ENCODE measurements at regions not wholly inside any gene's neighbourhood (a gene's known extent, or its start where the extent isn't known, plus 50 kb on each side); places are given as distances from the start of the nearest gene placed in this dataset.

- Histone ChIP-seq H3K4me3 (ENCODE audit: low read length) (no peak overlapping the region), H3K9ac (ENCODE audit: low read length) (no peak overlapping the region), H3K27me3 (ENCODE audit: insufficient read depth, low read depth, low read length) (no peaks in the 10 kb centered on the region), H3K27ac (ENCODE audit: low read length) (no peak overlapping the region), H2AFZ (ENCODE audit: low read depth, low read length) (no peak overlapping the region), H3K9me2 (ENCODE audit: insufficient read depth, low read length) (no peaks in the 10 kb centered on the region), H3K9me3 (ENCODE audit: low read length) (no peaks in the 10 kb centered on the region), H3K79me2 (replicated peaks; ENCODE audit: insufficient read depth, low read length) (no peaks in the 10 kb centered on the region), H3F3A (ENCODE audit: insufficient read depth, low read length, poor library complexity, severe bottlenecking) (no peaks in the 10 kb centered on the region), H3K4me2 (ENCODE audit: low read length) (no peak overlapping the region), H4K20me1 (ENCODE audit: insufficient read depth) (no peaks in the 10 kb centered on the region), H3K36me3 (ENCODE audit: insufficient read depth, low read length) (no peaks in the 10 kb centered on the region)
- TF ChIP-seq EP300 (conservative IDR thresholded peaks at IDR 0.05; ENCODE audit: poor library complexity, severe bottlenecking) (no peak), REST (IDR thresholded peaks at IDR 0.05; ENCODE audit: borderline replicate concordance) (no peak), EZH2 (IDR thresholded peaks at IDR 0.05; ENCODE audit: borderline replicate concordance, insufficient read depth, low read length, poor library complexity, severe bottlenecking) (no peak), CTCF (IDR thresholded peaks at IDR 0.05; ENCODE audit: poor library complexity, severe bottlenecking) (no peak), MXI1 (conservative IDR thresholded peaks at IDR 0.05; ENCODE audit: poor library complexity, severe bottlenecking) (no peak), POLR2AphosphoS5 (IDR thresholded peaks at IDR 0.05) (no peak), TAF1 (IDR thresholded peaks at IDR 0.05; ENCODE audit: low read depth) (no peak), SMC3 (conservative IDR thresholded peaks at IDR 0.05; ENCODE audit: poor library complexity) (no peak), RAD21 (conservative IDR thresholded peaks at IDR 0.05) (no peak)
Observed at GRCh38 chr12:127728729-127729128, 538.2 kb upstream of the TMEM132C start.

DNA sequence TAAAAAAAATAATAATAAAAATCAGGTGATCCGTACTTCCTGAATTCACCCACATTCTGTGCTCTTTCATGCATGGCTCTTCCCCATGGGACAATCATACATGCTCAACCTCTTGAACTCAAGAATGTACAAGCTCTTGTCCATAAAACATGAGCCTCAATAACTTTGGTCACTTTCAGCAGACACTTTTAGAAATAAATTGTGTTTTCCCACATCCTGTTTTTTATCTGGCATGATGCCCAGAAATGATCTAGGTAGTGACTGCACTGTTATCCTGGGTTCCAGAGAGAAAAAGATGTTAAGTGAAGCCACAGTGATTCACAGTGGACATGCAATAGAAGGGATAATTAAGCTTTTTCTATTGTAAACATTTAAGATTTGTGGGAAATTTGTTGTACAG lies 537.6 kb upstream of the TMEM132C start:
- no peak overlapping the region for H3K9ac ChIP-seq (ENCODE audit: low read length)
- no peaks in the 10 kb centered on the region for H3K9me3 ChIP-seq (ENCODE audit: low read length)
- no peaks in the 10 kb centered on the region for H3K36me3 ChIP-seq (ENCODE audit: insufficient read depth, low read length)
- no peak overlapping the region for H2AFZ ChIP-seq (ENCODE audit: low read depth, low read length)
- no peak overlapping the region for H3K4me3 ChIP-seq (ENCODE audit: low read length)
- no peaks in the 10 kb centered on the region for H3K9me2 ChIP-seq (ENCODE audit: insufficient read depth, low read length)
- H3K27me3 ChIP-seq (ENCODE audit: insufficient read depth, low read depth, low read length): no peaks in the 10 kb centered on the region
- H4K20me1 ChIP-seq (ENCODE audit: insufficient read depth): no peaks in the 10 kb centered on the region
- no peaks in the 10 kb centered on the region for H3K79me2 ChIP-seq (replicated peaks; ENCODE audit: insufficient read depth, low read length)
- TF ChIP-seq RAD21 (conservative IDR thresholded peaks at IDR 0.05): no peak
- TF ChIP-seq EZH2 (IDR thresholded peaks at IDR 0.05; ENCODE audit: borderline replicate concordance, insufficient read depth, low read length, poor library complexity, severe bottlenecking): no peak
- H3F3A ChIP-seq (ENCODE audit: insufficient read depth, low read length, poor library complexity, severe bottlenecking): no peaks in the 10 kb centered on the region
- no peak overlapping the region for H3K27ac ChIP-seq (ENCODE audit: low read length)
- no peak overlapping the region for H3K4me2 ChIP-seq (ENCODE audit: low read length)

DNA sequence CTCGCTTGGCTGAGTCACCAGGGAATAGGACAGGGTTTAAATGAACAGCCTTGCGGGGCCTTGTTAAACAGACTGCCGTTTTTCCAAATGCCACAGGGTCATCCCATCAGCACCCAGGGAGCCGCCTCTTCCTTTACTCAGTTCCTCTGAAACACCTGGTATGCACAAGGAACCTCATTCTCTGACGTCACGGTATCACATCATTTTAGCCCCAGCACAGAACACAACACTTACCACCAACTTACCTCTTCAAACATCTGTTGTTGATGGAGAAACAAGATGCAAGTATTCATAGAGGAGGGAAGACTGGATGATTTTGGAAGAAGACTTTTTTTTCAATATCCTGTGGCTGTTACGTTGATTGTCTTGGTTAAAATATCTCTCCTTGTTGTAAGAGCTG lies 535.3 kb upstream of the TMEM132C start:
- Histone ChIP-seq H3K36me3 (ENCODE audit: insufficient read depth, low read length) (no peaks in the 10 kb centered on the region), H2AFZ (ENCODE audit: low read depth, low read length) (no peak overlapping the region), H3F3A (ENCODE audit: insufficient read depth, low read length, poor library complexity, severe bottlenecking) (no peaks in the 10 kb centered on the region), H3K27me3 (ENCODE audit: insufficient read depth, low read depth, low read length) (no peaks in the 10 kb centered on the region), H3K27ac (ENCODE audit: low read length) (no peak overlapping the region), H3K9me3 (ENCODE audit: low read length) (no peaks in the 10 kb centered on the region), H3K4me3 (ENCODE audit: low read length) (no peak overlapping the region), H3K9me2 (ENCODE audit: insufficient read depth, low read length) (no peaks in the 10 kb centered on the region), H3K9ac (ENCODE audit: low read length) (no peak overlapping the region), H4K20me1 (ENCODE audit: insufficient read depth) (no peaks in the 10 kb centered on the region), H3K79me2 (replicated peaks; ENCODE audit: insufficient read depth, low read length) (no peaks in the 10 kb centered on the region), H3K4me2 (ENCODE audit: low read length) (no peak overlapping the region)
- TF ChIP-seq MXI1 (conservative IDR thresholded peaks at IDR 0.05; ENCODE audit: poor library complexity, severe bottlenecking) (no peak), RAD21 (conservative IDR thresholded peaks at IDR 0.05) (no peak), TAF1 (IDR thresholded peaks at IDR 0.05; ENCODE audit: low read depth) (no peak), EP300 (conservative IDR thresholded peaks at IDR 0.05; ENCODE audit: poor library complexity, severe bottlenecking) (no peak), REST (IDR thresholded peaks at IDR 0.05; ENCODE audit: borderline replicate concordance) (no peak), POLR2AphosphoS5 (IDR thresholded peaks at IDR 0.05) (no peak), SMC3 (conservative IDR thresholded peaks at IDR 0.05; ENCODE audit: poor library complexity) (no peak), CTCF (IDR thresholded peaks at IDR 0.05; ENCODE audit: poor library complexity, severe bottlenecking) (no peak), EZH2 (IDR thresholded peaks at IDR 0.05; ENCODE audit: borderline replicate concordance, insufficient read depth, low read length, poor library complexity, severe bottlenecking) (no peak)
